GM21447 (cell line): ENCODE measurements at regions not wholly inside any gene's neighbourhood (a gene's known extent, or its start where the extent isn't known, plus 50 kb on each side); places are given as distances from the start of the nearest gene placed in this dataset.
"Not testable (repeated sequence)": the region's sequence is repeated elsewhere in the genome, so short reads cannot be mapped to it uniquely, and the experiment has no call there.

Experiments
- ATAC-seq: cut with Tn5 transposase; IDR thresholded peaks from one replicate; pipeline ENCODE4 v1.9.1; 2021; ENCODE audit not compliant: unreplicated experiment

DNA sequence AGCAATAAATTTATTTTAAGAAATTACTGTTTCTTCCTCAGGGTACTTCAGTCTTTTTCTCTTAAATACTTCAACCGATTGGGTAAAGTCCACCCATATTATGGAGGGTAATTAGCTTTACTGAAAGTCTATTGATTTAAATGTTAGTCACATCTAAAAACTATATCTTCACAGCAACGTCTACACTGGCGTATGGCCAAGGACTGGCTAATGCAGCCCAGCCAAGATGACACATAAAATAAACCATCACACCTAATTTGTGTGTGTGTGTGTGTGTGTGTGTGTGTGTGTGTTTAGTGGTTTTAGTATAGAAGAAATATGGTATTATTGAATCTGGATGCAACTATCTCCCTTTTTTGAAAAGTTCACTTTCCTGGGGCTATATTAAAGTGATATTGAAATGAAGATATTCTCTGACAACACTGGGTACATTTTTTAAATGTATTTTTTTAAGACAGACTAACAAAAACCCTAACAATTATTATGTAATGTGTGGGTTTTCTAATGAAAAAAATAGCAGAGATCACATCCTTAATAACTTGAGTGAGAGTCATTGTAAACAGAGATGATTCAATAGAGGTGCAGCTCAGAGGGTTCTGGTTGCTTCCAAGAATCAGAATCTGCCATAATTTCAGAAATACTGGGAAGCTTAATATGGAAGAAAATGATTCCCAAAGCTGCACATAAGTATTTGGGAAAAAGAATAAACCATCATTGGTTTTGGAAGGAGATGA lies 584.2 kb upstream of the MBL2 start:
- no peak for ATAC-seq

DNA sequence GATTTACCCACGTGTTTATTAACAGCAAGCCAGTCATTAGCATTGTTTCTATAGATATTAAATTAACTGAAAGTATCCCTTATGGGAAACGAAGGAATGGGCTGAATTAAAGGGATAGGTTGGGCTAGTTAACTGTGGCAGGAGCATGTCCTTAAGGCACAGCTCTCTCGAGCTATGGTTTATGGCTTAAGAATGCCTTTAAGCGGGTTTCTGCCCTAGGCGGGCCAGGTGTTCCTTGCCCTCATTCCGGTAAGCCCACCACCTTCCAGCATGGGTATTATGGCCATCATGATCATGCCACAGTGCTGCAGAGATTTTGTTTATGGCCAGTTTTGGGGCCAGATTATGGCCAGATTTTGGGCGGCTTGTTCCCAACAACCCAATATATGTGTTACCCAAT lies 569.9 kb upstream of the MBL2 start:
- ATAC-seq = not testable (repeated sequence)

GRCh38 chr10:53338199-53338598 lies 565.6 kb upstream of the MBL2 start:
- ATAC-seq = not testable (repeated sequence)

GRCh38 chr10:53335803-53336422 lies 563.3 kb upstream of the MBL2 start:
- not testable (repeated sequence) for ATAC-seq

DNA sequence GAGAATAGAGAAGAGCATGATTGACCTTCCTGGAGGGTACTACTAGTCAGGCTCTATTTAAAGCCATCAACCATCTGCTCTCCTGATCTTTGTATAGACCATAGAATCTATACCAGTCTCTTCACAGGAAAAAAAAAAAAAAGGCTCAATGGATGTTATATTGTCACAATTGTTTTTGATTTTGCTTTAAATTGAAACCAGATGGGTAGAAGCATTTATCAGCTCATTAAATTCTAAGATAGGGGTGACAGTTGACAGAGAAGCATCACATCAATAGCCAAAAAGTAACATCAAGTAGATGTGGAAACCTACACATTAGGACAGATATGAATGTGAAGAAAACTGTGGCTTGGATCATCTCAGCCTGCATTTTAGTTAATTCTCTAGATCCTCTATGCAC lies 558.9 kb upstream of the MBL2 start:
- ATAC-seq = no peak

- not testable (repeated sequence) for ATAC-seq
Observed at GRCh38 chr10:53326401-53327305, 554.1 kb upstream of the MBL2 start.

DNA sequence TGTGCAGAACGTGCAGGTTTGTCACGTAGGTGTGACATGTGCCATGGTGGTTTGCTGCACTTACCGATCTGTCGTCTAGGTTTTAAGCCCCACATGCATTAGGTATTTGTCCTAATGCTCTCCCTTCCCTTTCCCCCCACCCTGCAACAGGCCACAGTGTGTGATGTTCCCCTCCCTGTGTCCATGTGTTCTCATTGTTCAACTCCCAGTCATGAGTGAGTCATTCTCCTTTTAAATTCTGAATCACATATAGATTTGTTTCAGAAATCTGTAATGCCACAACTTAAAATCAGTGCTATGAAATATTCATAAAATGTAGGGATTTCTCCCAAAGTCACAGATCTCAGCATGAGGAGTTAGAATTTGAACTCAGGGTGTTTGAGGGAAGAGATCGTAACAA lies 552.5 kb upstream of the MBL2 start:
- ATAC-seq = no peak

- ATAC-seq = no peak
Observed at GRCh38 chr10:53315709-53316108, 543.1 kb upstream of the MBL2 start.

- ATAC-seq = no peak
Observed at GRCh38 chr10:53314876-53315275, 542.3 kb upstream of the MBL2 start.

GRCh38 chr10:53298443-53298842 lies 525.9 kb upstream of the MBL2 start:
- ATAC-seq = no peak

DNA sequence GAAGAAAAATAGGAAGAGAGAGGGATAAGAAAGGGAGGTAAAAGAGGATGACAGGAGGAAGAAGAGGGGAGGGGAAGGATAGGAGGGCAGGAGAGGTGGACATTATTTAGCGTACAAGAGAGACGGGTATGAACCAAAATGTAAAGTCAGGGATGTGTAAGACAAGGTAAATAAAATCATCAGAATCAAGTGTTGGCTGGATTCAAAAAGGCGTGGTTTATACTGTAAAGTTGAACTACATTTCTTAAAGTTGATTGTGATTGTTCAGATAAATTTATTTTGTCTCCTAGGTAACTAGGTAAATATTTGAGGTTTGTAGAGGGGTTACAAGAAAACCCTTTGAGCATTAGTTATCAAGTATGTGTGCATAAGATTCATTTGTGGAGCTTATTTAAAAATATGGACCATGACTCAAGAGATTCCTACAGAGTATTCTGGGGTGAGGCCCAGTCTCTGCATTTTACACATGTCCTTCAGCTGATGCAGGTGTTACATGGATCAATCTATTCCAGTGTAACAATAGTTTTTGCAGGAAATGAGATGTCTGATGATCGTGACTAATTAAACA lies 512.1 kb upstream of the MBL2 start:
- ATAC-seq = no peak

GRCh38 chr10:53276797-53277196 lies 504.2 kb upstream of the MBL2 start:
- ATAC-seq = no peak

GRCh38 chr10:53269482-53269881 lies 496.9 kb upstream of the MBL2 start:
- no peak for ATAC-seq

- no peak for ATAC-seq
Observed at GRCh38 chr10:53260213-53260612, 487.6 kb upstream of the MBL2 start.

GRCh38 chr10:53256623-53257022 lies 484.0 kb upstream of the MBL2 start:
- no peak for ATAC-seq

- ATAC-seq = no peak
Observed at GRCh38 chr10:53255661-53256205, 483.1 kb upstream of the MBL2 start.

DNA sequence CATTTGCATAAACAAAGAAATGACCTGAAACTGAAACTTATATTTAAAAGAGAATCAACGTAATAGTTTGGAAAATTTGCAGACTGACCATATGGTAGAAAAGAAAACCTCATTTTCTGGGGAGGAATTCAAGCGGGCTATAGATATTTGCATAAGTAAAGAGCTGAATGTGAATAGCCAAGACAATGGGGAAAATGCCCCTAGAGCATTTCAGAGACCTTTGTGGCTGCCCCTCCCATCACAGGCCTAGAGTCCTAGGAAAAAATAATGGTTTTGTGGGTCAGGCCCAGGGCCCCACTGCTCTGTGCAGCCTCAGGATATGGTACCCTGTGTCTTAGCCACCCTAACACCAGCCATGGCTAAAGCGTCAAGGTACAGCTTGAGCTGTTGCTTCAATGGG lies 480.6 kb upstream of the MBL2 start:
- no peak for ATAC-seq

GRCh38 chr10:53239873-53240272 lies 467.3 kb upstream of the MBL2 start:
- no peak for ATAC-seq

- ATAC-seq = no peak
Observed at GRCh38 chr10:53236941-53237340, 464.4 kb upstream of the MBL2 start.

GRCh38 chr10:53233749-53234148 lies 461.2 kb upstream of the MBL2 start:
- ATAC-seq = no peak

GRCh38 chr10:53230651-53231050 lies 458.1 kb upstream of the MBL2 start:
- ATAC-seq = no peak
